H1 (cell line): ENCODE measurements at regions not wholly inside any gene's neighbourhood (a gene's known extent, or its start where the extent isn't known, plus 50 kb on each side); places are given as distances from the start of the nearest gene placed in this dataset.

Experiments
- CTCF ChIA-PET: fragments of 300-600 bp; sonication (Branson Sonifier 250); formaldehyde crosslinking; loops from one replicate; lab custom pipeline; 2021; ENCODE audit not compliant: partially characterized antibody; lab: Charles Lee
- POLR2A ChIA-PET: fragments of 300-600 bp; sonication (Branson Sonifier 250); formaldehyde crosslinking; loops from one replicate; lab custom pipeline; 2021; ENCODE audit warnings: inconsistent platforms; ENCODE audit not compliant: partially characterized antibody; lab: Charles Lee
- DNase-seq, 2 experiments: peaks; one replicate each; pipeline versions ENCODE4 v3.0.0 to v3.0.0-alpha.2; 2010 to 2022; ENCODE audit warnings: low spot score in 2 of 2, low read depth in 1 of 2, mixed read lengths in 1 of 2
- FAIRE-seq: peaks from 2 replicates; lab custom pipeline; 2011; peaks lifted over from hg19 to GRCh38; lab: Jason Lieb, UNC
- H2AFZ ChIP-seq: 2 replicates; pipeline ENCODE4 v1.8.1; 2012; ENCODE audit warnings: low read length, inconsistent platforms
- H2AK5ac ChIP-seq: 2 replicates; pipeline ENCODE4 v1.6.1; 2013; ENCODE audit warnings: low read depth, low read length
- H2BK120ac ChIP-seq: replicated peaks from 2 replicates; pipeline ENCODE3; 2013; ENCODE audit warnings: low read depth, low read length, inconsistent platforms
- H2BK12ac ChIP-seq: 2 replicates; pipeline ENCODE4 v1.6.1; 2013; ENCODE audit warnings: low read depth, low read length
- H2BK15ac ChIP-seq: 2 replicates; pipeline ENCODE4 v1.6.1; 2013; ENCODE audit warnings: low read length
- H2BK20ac ChIP-seq: 2 replicates; pipeline ENCODE4 v1.6.1; 2013; ENCODE audit warnings: low read length
- H2BK5ac ChIP-seq: 2 replicates; pipeline ENCODE4 v1.6.1; 2013; ENCODE audit warnings: low read depth, low read length
- H3K14ac ChIP-seq: 2 replicates; pipeline ENCODE4 v1.6.1; 2013; ENCODE audit warnings: inconsistent platforms; ENCODE audit not compliant: insufficient read length
- H3K18ac ChIP-seq: 2 replicates; pipeline ENCODE4 v1.6.1; 2013; ENCODE audit warnings: low read length; ENCODE audit errors: extremely low read depth
- H3K23ac ChIP-seq: 2 replicates; pipeline ENCODE4 v1.6.1; 2013; ENCODE audit warnings: inconsistent platforms; ENCODE audit not compliant: insufficient read length
- H3K23me2 ChIP-seq: 2 replicates; pipeline ENCODE4 v1.6.1; 2013; ENCODE audit warnings: low read depth, low read length
- H3K27ac ChIP-seq: 2 replicates; pipeline ENCODE4 v1.6.1; 2011; ENCODE audit warnings: low read depth, low read length, inconsistent platforms
- H3K27me3 ChIP-seq, 4 experiments: replicated peaks in 1 of 4; 1 replicate in 1 of 4; 2 replicates in 3 of 4; pipeline versions ENCODE4 v1.6.1 to v1.8.1; 2011 to 2013; ENCODE audit warnings: low read length in 3 of 4, mild to moderate bottlenecking in 3 of 4, inconsistent platforms in 2 of 4, mixed read lengths in 2 of 4, moderate library complexity in 1 of 4; ENCODE audit not compliant: control insufficient read depth in 3 of 4, insufficient read depth in 3 of 4; ENCODE audit errors: extremely low read depth in 1 of 4
- H3K36me3 ChIP-seq, 4 experiments: 2 replicates each; pipeline versions ENCODE4 v1.6.1 to v1.8.1; 2011 to 2013; ENCODE audit warnings: mild to moderate bottlenecking in 4 of 4, low read length in 3 of 4, moderate library complexity in 2 of 4, control low read depth in 1 of 4, inconsistent platforms in 1 of 4; ENCODE audit not compliant: insufficient read depth in 4 of 4, control insufficient read depth in 2 of 4
- H3K4ac ChIP-seq: replicated peaks from 2 replicates; pipeline ENCODE3; 2013; ENCODE audit warnings: low read length, low read depth, mixed read lengths, inconsistent platforms; ENCODE audit not compliant: insufficient read length
- H3K4me1 ChIP-seq, 4 experiments: replicated peaks in 1 of 4; 1 replicate in 1 of 4; 2 replicates in 3 of 4; pipeline versions ENCODE4 v1.6.1 to v1.8.1; 2011 to 2013; ENCODE audit warnings: low read length in 3 of 4, inconsistent platforms in 2 of 4, mixed read lengths in 1 of 4; ENCODE audit not compliant: insufficient read depth in 4 of 4, control insufficient read depth in 3 of 4
- H3K4me2 ChIP-seq, 2 experiments: 2 replicates each; pipeline versions ENCODE4 v1.6.1 to v1.8.1; 2011 to 2013; ENCODE audit warnings: low read depth in 2 of 2, low read length in 2 of 2, control low read depth in 1 of 2, inconsistent platforms in 1 of 2, mild to moderate bottlenecking in 1 of 2; ENCODE audit not compliant: insufficient read depth in 1 of 2
- H3K4me3 ChIP-seq, 4 experiments: fragments of 200-600, 300-600 bp in 1 of 4; sonication (generic), shearing (Covaris generic), sonication (Bioruptor Twin) in 1 of 4; 2 replicates each; pipeline versions ENCODE4 v1.5.1 to v1.8.1; 2011 to 2016; ENCODE audit warnings: low read length in 4 of 4, low read depth in 3 of 4, control low read depth in 2 of 4, inconsistent platforms in 2 of 4, mild to moderate bottlenecking in 2 of 4, mixed read lengths in 1 of 4, moderate library complexity in 1 of 4; ENCODE audit not compliant: insufficient read depth in 2 of 4; ENCODE audit errors: extremely low read depth in 1 of 4
- H3K56ac ChIP-seq: replicated peaks from 2 replicates; pipeline ENCODE3; 2013; ENCODE audit warnings: low read depth, mild to moderate bottlenecking, mixed read lengths, low read length, inconsistent platforms; ENCODE audit not compliant: insufficient read length
- H3K79me1 ChIP-seq: 2 replicates; pipeline ENCODE4 v1.6.1; 2013; ENCODE audit warnings: low read depth, low read length, control low read depth
- H3K79me2 ChIP-seq, 2 experiments: 2 replicates each; pipeline versions ENCODE4 v1.6.1 to v1.8.1; 2012 to 2013; ENCODE audit warnings: low read length in 2 of 2, mild to moderate bottlenecking in 2 of 2, inconsistent platforms in 1 of 2; ENCODE audit not compliant: insufficient read depth in 2 of 2, control insufficient read depth in 1 of 2
- H3K9ac ChIP-seq, 4 experiments: replicated peaks in 1 of 4; 1 replicate in 1 of 4; 2 replicates in 3 of 4; pipeline versions ENCODE4 v1.6.1 to v1.8.1; 2011 to 2013; ENCODE audit warnings: low read depth in 3 of 4, low read length in 3 of 4, control low read depth in 2 of 4, mild to moderate bottlenecking in 2 of 4, moderate library complexity in 2 of 4, inconsistent platforms in 1 of 4; ENCODE audit errors: extremely low read depth in 1 of 4
- H3K9me3 ChIP-seq, 2 experiments: 2 replicates each; pipeline versions ENCODE4 v1.6.1 to v1.8.1; 2012 to 2013; ENCODE audit warnings: mild to moderate bottlenecking in 2 of 2, moderate library complexity in 2 of 2, control low read depth in 1 of 2, inconsistent platforms in 1 of 2, low read depth in 1 of 2, low read length in 1 of 2, mixed read lengths in 1 of 2; ENCODE audit not compliant: insufficient read depth in 2 of 2
- H4K20me1 ChIP-seq, 2 experiments: replicated peaks in 1 of 2; 2 replicates each; pipeline versions ENCODE3 to v1.8.1; 2011 to 2013; ENCODE audit warnings: inconsistent platforms in 2 of 2, low read length in 2 of 2, mild to moderate bottlenecking in 1 of 2; ENCODE audit not compliant: insufficient read depth in 2 of 2, control insufficient read depth in 1 of 2
- H4K5ac ChIP-seq: 2 replicates; pipeline ENCODE4 v1.6.1; 2013; ENCODE audit warnings: low read length, low read depth, mixed read lengths, inconsistent platforms; ENCODE audit not compliant: insufficient read length
- H4K8ac ChIP-seq: 2 replicates; pipeline ENCODE4 v1.8.0; 2013; ENCODE audit warnings: mild to moderate bottlenecking, moderate library complexity, low read length, inconsistent platforms; ENCODE audit not compliant: insufficient read depth; ENCODE audit errors: extremely low read depth
- H4K91ac ChIP-seq: replicated peaks from 2 replicates; pipeline ENCODE3; 2013; ENCODE audit warnings: low read length, mixed read lengths, inconsistent platforms; ENCODE audit not compliant: insufficient read length
- CHD1 ChIP-seq: IDR thresholded peaks from 2 replicates; pipeline ENCODE4 v1.6.1; 2012; ENCODE audit warnings: low read depth, low read length, improper control_type of control experiment
- GABPA ChIP-seq: IDR thresholded peaks from 2 replicates; pipeline ENCODE4 v1.6.1; 2011; ENCODE audit warnings: mild to moderate bottlenecking, low read length, moderate library complexity, borderline replicate concordance; ENCODE audit not compliant: insufficient read depth
- MAFK ChIP-seq: IDR thresholded peaks from 2 replicates; pipeline ENCODE4 v1.6.1; 2012; ENCODE audit warnings: low read depth, mild to moderate bottlenecking, improper control_type of control experiment, low read length
- POLR2A ChIP-seq, 2 experiments: IDR thresholded peaks; 1 replicate in 1 of 2; 2 replicates in 1 of 2; pipeline ENCODE4 v1.6.1; 2011; ENCODE audit warnings: low read depth in 2 of 2, low read length in 2 of 2, mild to moderate bottlenecking in 2 of 2; ENCODE audit errors: control extremely low read depth in 1 of 2
- SIX5 ChIP-seq: IDR thresholded peaks from 2 replicates; pipeline ENCODE4 v1.6.1; 2011; ENCODE audit warnings: mild to moderate bottlenecking, low read depth, low read length
- TAF1 ChIP-seq: IDR thresholded peaks from 2 replicates; pipeline ENCODE4 v1.6.1; 2011; ENCODE audit warnings: mild to moderate bottlenecking, low read depth, low read length
- USF2 ChIP-seq: IDR thresholded peaks from 2 replicates; pipeline ENCODE4 v1.6.1; 2011; ENCODE audit warnings: low read length, improper control_type of control experiment
- WGBS, 2 experiments: shearing (Covaris generic) in 1 of 2; methylation state at CpG; one replicate each; pipeline versions ENCODE4 v1.1.6 to v1.1.7; 2013 to 2015; ENCODE audit warnings: low lambda C conversion rate in 2 of 2, mixed read lengths in 2 of 2, inconsistent platforms in 1 of 2, low coverage in 1 of 2, missing lambda C conversion rate in 1 of 2; ENCODE audit not compliant: insufficient replicate concordance in 2 of 2, insufficient coverage in 1 of 2, insufficient read length in 1 of 2; ENCODE audit errors: extremely low coverage in 1 of 2, missing lambda C conversion rate in 1 of 2; 5-methylcytosine and 5-hydroxymethylcytosine counted together

GRCh38 chr5:68419637-68420452 lies 204.3 kb downstream of the PIK3R1 start:
- Histone ChIP-seq H3K27me3 (no peaks in the 10 kb centered on the region), H3K4me2 (no peak overlapping the region)
- TF ChIP-seq MAFK (no peak), SIX5 (no peak), GABPA (no peak), CHD1 (no peak), USF2 (no peak), POLR2A (IDR thresholded peaks at IDR 0.05; ENCODE audit: control extremely low read depth in 1 of 2, low read depth in 2 of 2, low read length in 2 of 2) (no peak), TAF1 (no peak)

More at GRCh38 chr5:68419637-68420452, 204.3 kb downstream of the PIK3R1 start:
- Histone ChIP-seq H3K9me3 (no peaks in the 10 kb centered on the region), H2BK120ac (no peak overlapping the region), H3K4me3 (no peak overlapping the region), H3K4me1 (no peaks in the 10 kb centered on the region), H4K20me1 (no peaks in the 10 kb centered on the region), H2BK5ac (no peak overlapping the region), H3K4ac (no peak overlapping the region), H3K79me1 (no peaks in the 10 kb centered on the region), H3K9ac (no peak overlapping the region), H3K18ac (no peak overlapping the region), H2BK15ac (no peak overlapping the region), H2AFZ (no peak overlapping the region), H3K56ac (no peak overlapping the region), H3K23me2 (no peaks in the 10 kb centered on the region), H2BK20ac (no peak overlapping the region), H4K5ac (no peak overlapping the region), H2BK12ac (no peak overlapping the region), H3K79me2 (no peaks in the 10 kb centered on the region), H4K8ac (no peak overlapping the region), H3K14ac (no peak overlapping the region), H2AK5ac (no peak overlapping the region), H3K23ac (no peak overlapping the region), H4K91ac (no peak overlapping the region), H3K27ac (no peak overlapping the region), H3K36me3 (no peaks in the 10 kb centered on the region)
- POLR2A ChIA-PET = no interaction called here
- DNase-seq = no peak
- no peak for FAIRE-seq
- CTCF ChIA-PET = interaction anchor here (0.9 to 1.8 kb wide), 3 partner anchors 35 to 41 kb away, joined by 3 to 4 read pairs (median 3); no protein-coding TSS in a partner anchor
- WGBS, 2 experiments = 93% methylated on average over 8 of the region's 8 CpGs; no CpG with 5 or more reads in 1 of the 2 experiments
